NCI-H460 (cell line): ENCODE measurements at regions not wholly inside any gene's neighbourhood (a gene's known extent, or its start where the extent isn't known, plus 50 kb on each side); places are given as distances from the start of the nearest gene placed in this dataset.

ENCODE experiments used
- DNase-seq: peaks from one replicate; pipeline ENCODE4 v3.0.0-alpha.2; 2016; ENCODE audit warnings: low read depth; ENCODE audit errors: extremely low read depth

- DNase-seq = no peak
Measured at GRCh38 chr13:48181482-48182145, 51.4 kb upstream of the ITM2B start.

- no peak for DNase-seq
Measured at GRCh38 chr13:48178126-48178525, 54.9 kb upstream of the ITM2B start.

GRCh38 chr13:48176781-48177180 is 56.2 kb upstream of the ITM2B start:
- no peak for DNase-seq

- no peak for DNase-seq
Measured at GRCh38 chr13:48175185-48175584, 57.8 kb upstream of the ITM2B start.

GRCh38 chr13:48167866-48168265 is 65.1 kb upstream of the ITM2B start:
- DNase-seq = no peak

DNA sequence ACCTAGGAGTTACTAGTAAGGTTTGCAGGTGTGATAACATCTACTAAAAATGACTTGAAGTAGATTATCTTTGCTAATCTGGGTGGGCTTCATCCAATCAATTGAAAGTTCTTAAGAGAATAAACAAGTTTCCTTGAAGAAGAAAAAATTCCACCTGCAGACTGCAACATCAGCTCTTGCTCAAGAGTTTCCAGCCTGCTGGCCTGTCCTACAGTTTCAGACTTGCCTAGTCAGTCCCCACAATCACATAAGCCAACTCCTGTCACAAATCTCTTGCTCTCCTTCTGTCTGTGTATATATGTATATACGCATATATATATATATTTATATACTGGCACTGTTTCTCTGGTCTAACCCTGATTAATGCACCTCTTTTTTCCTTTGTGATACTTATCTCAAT is 67.3 kb upstream of the ITM2B start:
- no peak for DNase-seq

DNA sequence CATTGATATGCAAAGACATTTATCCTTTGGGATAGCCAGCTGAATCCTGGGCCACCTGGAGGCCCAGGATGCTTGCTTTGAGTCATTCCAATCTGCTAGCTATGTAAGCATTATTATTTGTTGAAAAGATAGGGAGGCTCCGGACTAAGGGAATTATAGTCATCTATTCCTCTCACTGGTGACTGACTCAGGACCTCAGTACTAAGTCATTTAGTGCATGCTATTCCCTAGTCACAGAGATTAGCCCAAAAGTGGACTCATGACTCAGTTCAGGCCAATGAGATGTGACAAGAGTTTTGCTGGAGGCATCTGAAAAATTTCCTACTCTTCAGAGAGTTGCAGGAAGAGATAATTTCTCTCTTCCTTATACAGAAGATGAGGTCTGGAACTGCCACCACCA is 67.9 kb upstream of the ITM2B start:
- DNase-seq = no peak

GRCh38 chr13:48163061-48163460 is 68.2 kb upstream of the MED4 start:
- DNase-seq = no peak

- no peak for DNase-seq
Measured at GRCh38 chr13:48162217-48162616, 67.3 kb upstream of the MED4 start.

GRCh38 chr13:48161530-48162179 is 66.8 kb upstream of the MED4 start:
- no peak for DNase-seq

DNA sequence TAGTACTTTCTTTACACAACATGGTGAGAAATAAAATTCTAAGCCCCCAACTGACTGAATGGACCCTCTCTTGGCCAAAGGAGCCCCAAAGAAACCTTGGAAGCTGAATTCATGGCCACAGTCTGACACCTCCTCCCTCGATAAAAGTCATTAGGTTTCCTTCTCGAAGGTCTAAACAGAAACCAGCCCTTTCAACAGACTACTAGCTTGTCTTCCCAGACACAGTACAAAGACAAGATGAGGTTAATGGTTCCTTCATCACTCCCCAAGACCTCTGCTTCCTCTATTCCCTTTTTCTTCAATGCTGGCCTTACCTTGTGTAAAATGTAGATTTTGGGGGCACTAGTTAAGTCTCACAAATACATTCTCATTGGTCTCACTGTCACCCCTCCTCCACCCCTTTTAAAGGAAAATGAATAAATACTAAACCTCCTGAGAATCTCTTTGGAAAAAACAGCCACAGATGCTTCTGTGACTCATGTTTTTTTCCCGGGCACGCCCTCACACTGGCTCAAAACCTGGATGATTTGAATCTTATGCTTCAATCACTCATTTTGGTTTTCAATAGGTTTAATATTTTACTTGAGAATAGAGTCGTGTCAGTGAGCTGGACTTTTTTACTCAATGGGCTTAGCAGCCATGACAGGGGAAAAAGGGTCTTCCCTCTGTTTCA is 65.8 kb upstream of the MED4 start:
- DNase-seq = no peak

GRCh38 chr13:48159826-48160225 is 64.9 kb upstream of the MED4 start:
- no peak for DNase-seq

DNA sequence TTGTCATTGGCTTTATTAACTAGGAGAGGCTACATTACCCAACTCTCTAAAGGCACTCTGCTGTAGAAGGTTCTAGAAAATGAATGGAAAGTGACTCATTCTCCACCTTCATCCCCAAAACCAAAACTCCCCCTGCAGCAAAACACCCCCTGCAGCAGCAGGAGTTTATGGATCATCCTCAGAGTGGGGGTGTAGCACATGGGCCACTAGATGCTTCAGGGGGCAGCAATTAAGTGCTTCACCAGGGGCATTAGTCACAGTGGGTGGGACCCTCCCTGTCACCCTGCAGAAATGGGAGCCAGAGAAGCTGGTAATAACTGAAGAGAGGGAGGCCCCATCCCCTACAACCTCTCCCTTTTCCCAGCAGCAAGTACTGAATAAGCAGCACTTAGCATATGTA is 64.5 kb upstream of the MED4 start:
- DNase-seq = no peak

DNA sequence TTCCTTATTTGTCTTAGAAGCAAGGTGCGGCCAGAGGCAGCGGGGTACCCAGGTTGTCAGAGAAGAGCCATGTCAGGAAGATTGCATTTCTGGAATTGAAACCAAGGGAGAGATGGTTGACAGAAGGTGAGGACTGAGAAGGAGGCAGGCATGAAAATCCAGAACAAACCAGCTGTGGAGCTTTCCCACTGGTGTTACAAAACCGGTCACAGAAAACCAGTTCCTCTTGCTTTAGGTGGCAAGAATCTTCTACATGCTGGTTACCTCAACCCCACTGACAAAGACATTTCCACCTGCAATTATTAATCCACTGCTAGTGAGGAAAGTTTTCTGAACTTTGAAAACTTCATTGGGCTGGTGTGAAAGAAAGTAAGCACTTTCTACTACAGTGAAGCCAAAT is 64.0 kb upstream of the MED4 start:
- DNase-seq = no peak

DNA sequence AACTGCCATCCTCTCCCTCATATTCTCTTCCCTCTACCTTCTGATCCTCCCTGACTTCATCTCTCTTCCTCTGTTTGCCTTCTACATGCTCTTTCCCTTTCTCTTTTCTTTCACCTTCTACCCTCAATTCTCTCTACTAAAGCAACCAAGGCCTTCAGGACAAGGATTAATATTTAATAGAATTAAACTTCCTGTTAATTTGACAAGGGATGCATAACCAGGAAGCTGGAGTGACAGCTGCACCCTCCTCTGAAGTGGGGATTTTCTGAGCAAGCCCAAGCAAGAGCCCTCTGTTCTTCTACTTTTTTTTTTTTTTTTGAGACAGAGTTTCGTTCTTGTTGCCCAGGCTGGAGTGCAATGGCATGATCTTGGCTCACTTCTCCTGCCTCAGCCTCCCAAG is 63.4 kb upstream of the MED4 start:
- no peak for DNase-seq

GRCh38 chr13:48156466-48156865 is 61.6 kb upstream of the MED4 start:
- peak; percentile 36 for DNase-seq

DNA sequence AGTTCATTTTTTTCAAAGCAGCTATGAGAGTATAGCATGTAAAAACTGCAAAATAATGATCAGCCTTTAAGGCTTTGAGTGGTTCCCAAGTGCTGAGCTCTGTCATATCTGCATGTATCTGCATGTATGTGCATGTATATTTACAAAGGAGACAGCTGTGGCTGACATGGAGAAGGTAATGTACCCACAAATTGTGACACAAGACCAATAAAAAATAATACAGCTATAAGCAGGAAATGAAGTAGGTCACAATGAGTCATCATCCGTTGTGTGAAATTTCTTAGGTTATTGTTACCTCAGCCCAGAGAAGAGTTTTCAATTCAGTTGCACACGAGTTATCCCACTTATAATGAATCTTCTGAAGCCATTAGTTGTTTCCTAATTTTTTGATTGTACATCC is 60.9 kb upstream of the MED4 start:
- DNase-seq = peak; percentile 73

GRCh38 chr13:48154671-48155070 is 59.8 kb upstream of the MED4 start:
- no peak for DNase-seq

DNA sequence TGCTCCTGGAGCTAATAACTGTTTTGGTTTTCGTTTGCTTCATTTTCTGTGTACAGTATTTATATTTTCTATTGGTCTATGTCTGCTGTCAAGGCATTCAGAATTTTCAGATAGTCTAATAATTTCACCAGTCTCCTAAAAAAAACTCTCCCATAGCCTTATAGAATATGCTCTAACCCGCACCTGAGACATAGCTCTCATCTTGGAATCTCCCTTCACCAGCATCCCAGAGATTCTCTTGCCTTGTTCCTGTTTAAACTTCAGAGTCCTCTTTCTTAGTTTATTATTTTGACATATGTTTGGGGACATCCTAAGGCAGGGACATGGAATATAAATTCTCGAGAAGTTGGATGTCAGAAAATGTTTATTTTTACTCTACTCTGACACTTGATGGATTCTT is 58.3 kb upstream of the MED4 start:
- no peak for DNase-seq

DNA sequence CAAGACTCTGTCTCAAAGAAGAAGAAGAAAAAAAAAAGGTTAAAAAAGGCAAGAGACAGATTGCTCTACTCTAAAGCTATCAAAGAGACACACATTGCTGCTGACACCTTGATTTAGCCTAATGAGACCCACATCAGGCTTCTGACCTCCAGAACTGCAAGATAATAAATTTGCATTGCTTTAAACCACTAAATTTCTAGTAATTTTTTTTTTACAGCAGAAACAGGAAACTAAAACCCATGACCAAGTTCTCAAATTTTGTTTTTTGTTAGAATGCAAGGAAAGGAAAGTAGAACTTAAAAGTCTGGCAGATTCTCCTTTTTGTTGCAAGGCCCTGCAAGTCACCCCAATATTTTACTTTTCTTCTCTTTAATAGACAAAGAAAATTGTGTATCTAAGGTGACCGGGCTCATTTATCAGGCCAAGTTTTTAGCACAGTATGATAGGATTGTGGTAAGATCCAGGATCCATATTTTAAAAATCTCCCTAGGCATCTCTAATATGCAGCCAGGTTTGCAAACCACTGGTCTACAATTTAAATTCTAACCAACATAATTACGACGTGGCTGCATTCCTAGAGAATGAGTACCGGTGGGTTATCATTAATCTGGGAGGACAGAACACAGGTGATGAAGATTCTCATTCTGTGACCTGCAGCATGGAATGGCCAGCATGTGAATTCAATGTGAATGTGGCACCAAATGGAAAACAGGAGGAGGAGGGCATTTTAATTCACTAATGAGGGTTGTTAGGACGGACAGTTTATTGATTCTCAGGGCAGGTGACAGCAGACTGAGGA is 56.7 kb upstream of the MED4 start:
- DNase-seq = no peak

DNA sequence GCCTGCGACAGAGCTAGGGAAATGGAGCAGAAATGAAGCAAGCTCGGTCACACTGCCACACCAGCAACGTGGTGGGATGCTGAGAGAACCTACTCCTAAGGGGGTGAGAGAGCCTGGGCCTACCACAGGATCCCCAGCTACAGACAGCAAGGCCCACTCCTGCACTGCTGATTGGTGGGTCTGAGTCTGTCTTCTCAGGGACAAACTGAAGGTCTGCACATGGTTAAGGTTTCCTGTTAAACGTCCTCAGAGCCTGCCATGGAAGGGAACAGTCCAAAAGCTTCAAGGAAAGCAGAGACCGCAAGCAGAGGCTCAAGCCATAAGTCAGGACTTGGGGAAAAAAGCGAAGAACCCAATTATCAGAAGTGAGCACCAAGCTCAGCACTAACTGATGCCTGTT is 53.5 kb upstream of the MED4 start:
- DNase-seq = no peak
